ENCODE measurements at regions not wholly inside any gene's neighbourhood (a gene's known extent, or its start where the extent isn't known, plus 50 kb on each side); places are given as distances from the start of the nearest gene placed in this dataset.

DNA sequence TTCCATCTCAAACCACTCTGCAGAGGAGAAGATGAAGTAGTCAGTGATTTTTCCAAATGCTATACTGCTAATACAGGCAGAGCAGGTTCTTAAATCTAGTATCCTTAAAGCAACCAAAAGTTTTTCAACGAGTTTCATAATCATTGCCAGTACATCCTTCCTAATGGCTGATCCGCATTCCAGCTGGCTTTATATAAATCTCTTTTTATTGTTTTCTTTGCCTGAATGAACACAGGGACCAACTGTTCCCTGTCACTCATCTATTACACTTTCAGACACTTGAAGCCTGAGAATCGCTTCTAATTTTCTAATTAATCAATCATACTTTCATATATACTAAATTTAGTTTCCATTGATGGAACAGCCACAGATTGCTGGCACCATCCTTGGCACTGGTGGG, 508.6 kb downstream of the RAB28 start:
- no peak for TF ChIP-seq CTCF (IDR thresholded peaks at IDR 0.05)
- TF ChIP-seq, protein P1, sequence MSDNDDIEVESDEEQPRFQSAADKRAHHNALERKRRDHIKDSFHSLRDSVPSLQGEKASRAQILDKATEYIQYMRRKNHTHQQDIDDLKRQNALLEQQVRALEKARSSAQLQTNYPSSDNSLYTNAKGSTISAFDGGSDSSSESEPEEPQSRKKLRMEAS (IDR thresholded peaks at IDR 0.05; ENCODE audit: low read depth), result no peak
- TF ChIP-seq CHD2 (IDR thresholded peaks at IDR 0.05; ENCODE audit: low read length, partially characterized antibody), result no peak
- no peak for TF ChIP-seq YY1 (IDR thresholded peaks at IDR 0.05; ENCODE audit: low read depth)
- TF ChIP-seq, protein P2, sequence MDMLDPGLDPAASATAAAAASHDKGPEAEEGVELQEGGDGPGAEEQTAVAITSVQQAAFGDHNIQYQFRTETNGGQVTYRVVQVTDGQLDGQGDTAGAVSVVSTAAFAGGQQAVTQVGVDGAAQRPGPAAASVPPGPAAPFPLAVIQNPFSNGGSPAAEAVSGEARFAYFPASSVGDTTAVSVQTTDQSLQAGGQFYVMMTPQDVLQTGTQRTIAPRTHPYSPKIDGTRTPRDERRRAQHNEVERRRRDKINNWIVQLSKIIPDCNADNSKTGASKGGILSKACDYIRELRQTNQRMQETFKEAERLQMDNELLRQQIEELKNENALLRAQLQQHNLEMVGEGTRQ (IDR thresholded peaks at IDR 0.05; ENCODE audit: borderline replicate concordance, low read depth, low read length), result no peak
- no peak for TF ChIP-seq MEF2A (IDR thresholded peaks at IDR 0.05; ENCODE audit: borderline replicate concordance, low read depth)
- TF ChIP-seq MXI1 (IDR thresholded peaks at IDR 0.05; ENCODE audit: low read depth, low read length), result no peak
- no peak for TF ChIP-seq RAD21 (IDR thresholded peaks at IDR 0.05; ENCODE audit: low read length)
- no peak for TF ChIP-seq EP300 (IDR thresholded peaks at IDR 0.05; ENCODE audit: borderline replicate concordance in 1 of 2, low read depth in 1 of 2, low read length in 1 of 2)
- TF ChIP-seq ELF1 (IDR thresholded peaks at IDR 0.05), result no peak
- no peak for TF ChIP-seq RXRA (IDR thresholded peaks at IDR 0.05; ENCODE audit: borderline replicate concordance, low read depth)
- no peak for TF ChIP-seq RCOR1 (IDR thresholded peaks at IDR 0.05; ENCODE audit: low read length)
- TF ChIP-seq NFIC (IDR thresholded peaks at IDR 0.05; ENCODE audit: borderline replicate concordance), result no peak
- TF ChIP-seq, protein P3, sequence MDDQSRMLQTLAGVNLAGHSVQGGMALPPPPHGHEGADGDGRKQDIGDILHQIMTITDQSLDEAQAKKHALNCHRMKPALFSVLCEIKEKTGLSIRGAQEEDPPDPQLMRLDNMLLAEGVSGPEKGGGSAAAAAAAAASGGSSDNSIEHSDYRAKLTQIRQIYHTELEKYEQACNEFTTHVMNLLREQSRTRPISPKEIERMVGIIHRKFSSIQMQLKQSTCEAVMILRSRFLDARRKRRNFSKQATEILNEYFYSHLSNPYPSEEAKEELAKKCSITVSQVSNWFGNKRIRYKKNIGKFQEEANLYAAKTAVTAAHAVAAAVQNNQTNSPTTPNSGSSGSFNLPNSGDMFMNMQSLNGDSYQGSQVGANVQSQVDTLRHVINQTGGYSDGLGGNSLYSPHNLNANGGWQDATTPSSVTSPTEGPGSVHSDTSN (IDR thresholded peaks at IDR 0.05), result no peak
